NCI-H345 treated with DMSO at 0.1 percent for 48 hours (cell line): ENCODE measurements at regions not wholly inside any gene's neighbourhood (a gene's known extent, or its start where the extent isn't known, plus 50 kb on each side); places are given as distances from the start of the nearest gene placed in this dataset.
"Not testable (repeated sequence)": the region's sequence is repeated elsewhere in the genome, so short reads cannot be mapped to it uniquely, and the experiment has no call there.

Experiments used
- DNase-seq: peaks from one replicate; lab custom pipeline; 2025; ENCODE audit not compliant: unreplicated experiment; lab: John Stamatoyannopoulos, UW

GRCh38 chr5:177863822-177864446 lies 81.2 kb upstream of the FAM153A start:
- DNase-seq, result not testable (repeated sequence)

- DNase-seq, result not testable (repeated sequence)
These were observed 75.0 kb upstream of the FAM153A start for GRCh38 chr5:177857642-177858200.

GRCh38 chr5:177856474-177856873 lies 73.8 kb upstream of the FAM153A start:
- not testable (repeated sequence) for DNase-seq

- not testable (repeated sequence) for DNase-seq
These were observed 65.2 kb upstream of the FAM153A start for GRCh38 chr5:177847914-177848313.

- not testable (repeated sequence) for DNase-seq
These were observed 63.9 kb upstream of the FAM153A start for GRCh38 chr5:177846598-177846997.

- not testable (repeated sequence) for DNase-seq
These were observed 63.2 kb upstream of the FAM153A start for GRCh38 chr5:177845906-177846305.

GRCh38 chr5:177836191-177836590 lies 53.5 kb upstream of the FAM153A start:
- DNase-seq, result not testable (repeated sequence)
